ENCODE measurements at regions not wholly inside any gene's neighbourhood (a gene's known extent, or its start where the extent isn't known, plus 50 kb on each side); places are given as distances from the start of the nearest gene placed in this dataset.

DNA sequence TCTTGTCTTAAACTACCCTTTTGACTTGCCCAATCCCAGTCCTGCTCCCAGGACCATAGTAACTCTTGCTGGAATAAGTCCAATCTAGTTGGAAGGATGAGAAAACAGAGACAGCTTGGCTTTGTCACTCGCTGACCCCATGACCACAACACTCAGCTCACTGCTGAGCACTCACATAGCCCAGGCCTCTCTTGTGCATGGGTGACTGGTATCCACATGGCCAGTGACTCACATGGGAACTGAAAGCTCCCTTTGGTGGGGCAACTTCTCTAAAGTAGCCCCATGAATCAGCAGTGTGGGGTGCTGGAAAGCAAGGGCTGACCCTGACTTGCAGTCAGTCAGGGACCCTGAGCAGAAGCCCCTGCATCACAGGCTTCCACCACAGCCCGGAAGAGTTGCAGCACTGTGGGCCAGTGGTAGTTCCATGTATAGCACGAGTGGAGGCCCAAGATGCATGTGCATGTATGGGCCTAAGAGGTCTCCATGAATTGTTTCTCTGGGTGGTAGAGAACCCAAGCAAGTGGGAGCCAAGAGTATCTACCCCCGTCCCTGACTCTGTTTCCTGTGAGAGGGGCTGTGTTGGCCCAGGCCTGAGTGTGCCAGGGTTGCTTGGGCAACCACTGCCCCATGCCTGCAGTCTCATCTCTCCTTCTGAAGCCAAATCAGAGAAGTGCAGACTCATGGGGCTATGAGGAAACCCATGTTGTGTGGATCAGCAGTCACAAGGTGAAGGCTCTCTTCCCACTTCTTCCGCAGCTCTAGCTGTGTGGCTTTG, 62.1 kb upstream of the XCR1 start:
- DNase-seq (ENCODE audit: low spot score): peak; percentile 45

- DNase-seq (ENCODE audit: low spot score): no peak
These were observed 60.6 kb upstream of the XCR1 start for GRCh38 chr3:46087871-46088270.

GRCh38 chr3:46086986-46087385, 59.7 kb upstream of the XCR1 start:
- DNase-seq (ENCODE audit: low spot score): no peak

DNA sequence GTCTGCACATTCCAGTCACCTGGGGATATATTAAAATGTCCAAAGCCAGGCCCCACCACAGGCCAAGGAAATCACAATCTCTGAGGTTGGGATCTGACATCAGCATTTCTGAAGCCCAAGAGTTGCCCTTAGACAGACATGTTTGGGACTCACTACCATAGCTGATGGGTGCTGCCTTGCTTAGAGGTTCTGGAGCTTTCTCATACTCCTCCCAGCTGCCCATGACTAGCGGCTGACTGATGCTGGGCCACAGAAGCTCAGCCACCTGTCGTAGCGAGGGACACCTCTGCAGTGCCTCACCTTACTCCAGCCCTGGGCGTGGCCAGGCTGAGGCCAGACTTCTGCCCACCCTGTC, 58.8 kb upstream of the XCR1 start:
- DNase-seq (ENCODE audit: low spot score): no peak

DNA sequence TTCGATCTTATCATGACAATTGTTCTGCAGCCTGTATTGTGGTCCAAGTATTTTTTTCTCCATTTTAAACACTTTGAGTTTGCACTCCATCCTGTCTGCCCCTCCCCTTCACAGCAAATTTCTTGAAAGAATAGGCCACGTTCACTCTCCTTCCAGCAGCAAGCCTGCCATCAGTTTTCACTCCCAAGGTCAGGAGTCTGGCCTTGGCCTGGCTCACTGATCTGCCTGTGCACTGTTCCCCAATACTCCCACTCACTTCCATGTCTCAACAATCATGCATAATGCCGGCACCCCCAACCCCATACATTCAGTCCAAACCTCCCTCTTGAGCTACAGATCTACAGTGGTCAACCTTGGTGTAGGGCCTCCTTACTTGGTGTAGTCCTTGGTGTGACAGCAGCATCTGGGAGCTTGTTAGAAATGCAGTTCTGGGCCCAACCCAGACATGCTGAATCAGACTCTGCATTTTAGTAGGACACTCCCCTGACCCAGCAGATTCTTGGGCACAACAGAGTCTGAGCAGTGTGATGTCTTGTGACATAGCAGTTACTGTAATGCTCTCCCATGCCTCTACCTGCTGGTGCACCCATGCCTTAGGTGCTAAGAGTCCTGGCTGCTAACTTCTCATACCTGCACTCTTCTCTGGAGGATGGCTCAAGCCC, 58.3 kb upstream of the XCR1 start:
- DNase-seq (ENCODE audit: low spot score): no peak

- no peak for DNase-seq (ENCODE audit: low spot score)
These were observed 56.7 kb upstream of the XCR1 start for GRCh38 chr3:46083956-46084355.

DNA sequence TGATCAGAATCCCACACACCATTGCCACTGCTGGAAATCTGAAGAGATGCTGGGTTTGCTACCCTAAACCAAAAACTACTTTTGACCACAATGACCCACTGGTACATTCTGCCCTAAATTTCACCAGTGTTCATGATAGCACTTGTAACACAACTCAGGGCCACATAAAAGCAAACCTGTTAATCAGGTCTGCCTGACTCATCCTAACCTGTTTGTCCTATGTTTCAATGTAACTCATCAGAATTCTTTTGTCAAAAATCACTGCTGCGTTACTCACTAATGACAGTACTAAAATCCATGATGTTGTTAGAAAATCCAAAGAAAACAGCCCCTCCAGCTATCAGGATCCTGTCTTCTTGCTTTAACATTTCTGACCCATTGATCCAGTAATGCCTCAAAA, 55.6 kb upstream of the XCR1 start:
- no peak for DNase-seq (ENCODE audit: low spot score)

- DNase-seq (ENCODE audit: low spot score): no peak
These were observed 54.7 kb upstream of the XCR1 start for GRCh38 chr3:46082021-46082420.

GRCh38 chr3:46080969-46081345, 53.7 kb upstream of the XCR1 start:
- no peak for DNase-seq (ENCODE audit: low spot score)

DNA sequence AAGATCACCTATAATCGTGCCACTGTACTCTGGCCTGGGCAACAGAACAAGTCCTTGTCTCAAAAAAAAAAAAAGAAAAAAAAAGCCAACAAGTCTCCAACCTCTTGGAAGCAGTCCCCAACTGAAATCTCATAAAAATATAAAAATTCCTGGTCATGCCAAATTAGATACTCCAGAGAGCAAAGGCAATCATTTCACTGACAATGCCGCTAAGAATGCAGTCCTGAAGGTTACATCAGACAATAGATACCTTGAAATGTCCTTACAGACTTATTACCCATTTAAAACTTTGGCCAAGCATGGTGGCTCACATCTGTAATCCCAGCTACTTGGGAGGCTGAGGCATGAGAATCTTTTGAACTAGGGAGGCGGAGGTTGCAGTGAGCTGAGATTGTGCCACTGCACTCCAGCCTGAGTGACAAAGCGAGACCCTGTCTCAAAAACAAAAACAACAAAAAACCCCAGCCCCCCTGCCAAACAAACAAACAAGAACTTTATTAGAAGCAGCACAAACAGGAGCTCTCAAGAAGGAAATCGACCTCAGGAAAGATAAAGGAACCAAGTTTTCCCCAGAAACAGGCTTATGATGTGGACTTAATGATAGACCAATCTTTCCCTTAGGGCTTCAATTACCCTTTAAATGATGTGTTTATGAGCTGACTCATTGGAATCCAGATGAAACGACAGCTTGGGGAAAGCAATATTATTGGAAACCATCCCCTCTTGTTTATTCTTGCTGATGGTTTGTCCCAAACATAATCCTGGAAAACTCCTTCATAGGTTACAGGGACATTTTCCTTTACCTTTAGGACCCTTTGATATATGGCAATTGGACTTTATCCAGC, 53.1 kb upstream of the XCR1 start:
- no peak for DNase-seq (ENCODE audit: low spot score)

DNA sequence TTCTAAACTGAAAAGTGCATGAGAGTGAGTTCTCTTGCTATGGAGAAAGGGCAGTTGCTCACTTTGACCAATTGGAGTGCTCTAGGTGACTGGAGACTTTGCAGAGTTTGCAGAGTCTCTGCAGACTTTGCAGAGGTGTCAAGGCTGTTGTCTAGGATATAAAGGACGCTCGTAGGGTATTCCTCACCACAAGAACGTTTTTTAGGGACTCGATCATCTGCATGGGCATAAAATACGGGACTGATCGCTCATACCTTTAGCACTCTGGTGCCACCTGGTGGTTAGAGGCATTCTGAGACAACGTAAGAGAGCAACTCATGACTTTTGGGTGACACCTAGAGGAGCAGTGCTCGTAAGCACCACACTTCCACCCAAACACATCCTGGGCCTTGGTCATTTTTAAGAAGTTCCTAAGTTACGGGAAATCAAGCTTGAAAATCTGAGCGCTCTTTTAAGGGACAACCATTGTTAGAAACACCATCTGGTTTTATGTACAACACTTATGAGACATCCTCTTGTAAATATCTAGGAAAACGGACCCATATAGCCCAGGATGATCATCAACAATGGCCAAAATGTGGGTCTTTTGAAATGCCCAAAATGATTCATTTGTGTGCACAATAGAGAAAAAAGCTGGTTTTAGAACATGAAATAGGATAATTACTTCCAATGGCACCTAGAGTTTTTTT, 51.6 kb upstream of the XCR1 start:
- peak; percentile 92 for DNase-seq (ENCODE audit: low spot score)
